IPS-NIHi7 (cell line): ENCODE measurements at regions not wholly inside any gene's neighbourhood (a gene's known extent, or its start where the extent isn't known, plus 50 kb on each side); places are given as distances from the start of the nearest gene placed in this dataset.
"Not testable (repeated sequence)": the region's sequence is repeated elsewhere in the genome, so short reads cannot be mapped to it uniquely, and the experiment has no call there.

Source experiments
- DNase-seq: peaks from one replicate; pipeline ENCODE4 v3.0.0; 2012; ENCODE audit warnings: mixed read lengths; ENCODE audit errors: extremely low spot score

DNA sequence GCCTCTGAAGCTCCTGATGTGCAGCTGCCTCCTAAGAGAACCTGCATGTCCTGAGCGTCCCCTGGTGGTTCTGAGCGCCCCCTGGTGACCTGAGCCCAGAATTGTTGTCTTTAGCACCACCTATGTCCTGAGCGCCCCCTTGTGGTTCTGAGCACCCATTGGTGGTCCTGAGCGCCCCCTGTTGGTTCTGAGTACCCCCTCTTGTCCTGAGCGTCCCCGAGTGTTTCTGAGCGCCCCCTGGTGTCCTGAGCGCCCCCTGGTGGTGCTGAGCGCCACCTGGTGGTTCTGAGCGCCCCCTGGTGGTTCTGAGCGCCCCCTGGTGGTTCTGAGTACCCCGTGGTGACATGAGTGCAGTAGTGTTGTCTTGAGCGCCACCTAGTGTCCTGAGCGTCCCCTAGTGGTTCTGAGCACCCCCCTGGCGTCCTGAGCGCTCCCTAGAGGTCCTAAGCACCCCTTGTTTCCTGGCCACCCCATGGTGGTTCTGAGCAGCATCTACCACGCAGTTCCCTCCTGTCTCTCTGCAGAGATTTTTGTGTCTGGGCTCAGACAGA, 782.5 kb downstream of the TMEM121 start:
- peak; percentile 9 for DNase-seq

DNA sequence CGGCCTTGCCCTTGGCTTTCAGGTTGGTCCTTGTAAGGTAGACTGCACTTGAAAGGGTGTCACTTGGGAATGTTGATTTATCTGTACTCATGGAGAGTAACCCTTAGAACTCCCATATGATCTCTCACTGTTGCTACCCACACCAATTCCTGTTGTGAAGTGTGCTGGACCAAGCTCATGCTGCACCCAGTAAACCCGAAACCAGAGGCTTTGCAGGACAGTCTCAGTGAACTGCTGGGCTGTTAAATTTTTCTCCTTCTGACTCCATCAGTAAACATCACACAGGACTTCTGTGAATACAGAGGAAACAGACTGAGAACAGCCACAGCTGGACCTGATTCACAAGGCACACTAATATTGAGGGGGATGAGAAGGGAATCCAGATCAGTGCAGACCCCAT, 783.0 kb downstream of the TMEM121 start:
- no peak for DNase-seq

DNA sequence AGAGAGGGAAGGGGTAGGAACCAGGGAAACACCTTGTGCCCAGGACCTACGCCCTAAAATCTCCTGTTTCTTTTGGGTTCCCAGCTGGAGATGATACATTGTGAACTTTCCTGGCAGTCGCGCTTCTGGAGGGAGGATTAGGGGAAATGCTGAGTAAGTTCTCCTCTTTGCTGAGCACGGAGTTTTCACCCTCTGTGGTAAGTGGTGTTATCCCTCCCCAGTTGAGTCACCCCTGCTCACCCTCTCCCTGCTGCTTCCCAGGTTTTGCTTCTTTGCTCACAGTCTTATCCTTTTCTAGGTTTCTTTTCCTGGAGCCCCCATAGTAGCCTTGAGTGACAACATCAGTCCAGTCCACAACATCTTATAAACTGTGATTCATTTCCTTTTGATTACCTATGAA, 789.1 kb downstream of the TMEM121 start:
- DNase-seq, result no peak

DNA sequence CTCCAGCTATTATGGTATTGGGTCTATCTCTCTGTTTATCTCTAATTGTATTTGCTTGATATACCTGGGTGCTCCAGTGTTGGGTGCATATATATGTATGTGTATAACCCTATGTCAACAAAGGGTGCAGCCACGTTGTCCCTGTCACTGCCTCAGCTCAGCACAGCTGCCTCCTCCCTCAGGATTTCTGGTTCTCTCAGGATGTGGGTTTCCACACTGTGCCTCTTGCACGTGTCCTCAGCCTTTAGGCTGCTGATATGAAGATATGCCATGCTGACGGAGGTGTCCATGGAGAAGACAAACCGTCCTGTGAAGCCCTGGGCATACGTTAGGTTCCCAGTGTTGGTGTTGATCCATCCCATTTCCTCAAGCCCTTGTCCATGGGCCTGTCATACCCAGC, 791.2 kb downstream of the TMEM121 start:
- no peak for DNase-seq

DNA sequence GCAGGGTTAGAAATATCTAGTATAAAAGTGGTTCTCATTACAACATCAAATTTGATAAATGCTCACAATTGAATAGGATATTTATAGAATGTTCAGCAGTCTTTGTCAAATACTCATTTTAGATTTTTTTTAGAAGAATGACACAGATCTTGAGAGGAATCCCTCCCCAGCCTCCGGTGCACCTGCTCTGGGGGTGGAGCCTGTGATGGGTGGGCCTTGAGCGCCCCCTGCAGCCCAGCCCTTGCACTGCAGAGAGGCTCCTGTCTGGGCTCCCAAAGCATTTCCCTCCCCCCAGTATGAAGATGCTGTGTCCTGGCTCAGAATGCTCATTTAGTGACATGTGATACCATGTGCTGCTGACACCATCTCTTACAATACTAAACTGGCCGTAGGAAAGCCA, 792.3 kb downstream of the TMEM121 start:
- DNase-seq, result no peak

DNA sequence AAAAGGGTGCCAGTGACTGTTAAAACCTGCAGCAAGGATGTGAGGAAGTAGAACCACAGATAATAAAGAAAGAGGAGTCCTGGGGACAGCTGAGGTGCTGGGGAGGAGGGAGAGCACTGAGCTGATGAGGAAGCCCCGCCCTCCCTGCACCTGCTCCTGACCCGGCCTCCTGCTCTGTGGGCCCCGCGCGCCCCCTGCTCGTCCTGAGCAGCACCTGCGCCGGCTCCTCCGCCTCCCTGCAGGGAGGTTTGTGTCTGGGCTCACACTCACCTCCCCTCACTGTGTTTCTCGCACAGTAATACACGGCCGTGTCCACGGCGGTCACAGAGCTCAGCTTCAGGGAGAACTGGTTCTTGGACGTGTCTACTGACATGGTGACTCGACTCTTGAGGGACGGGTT, 797.6 kb downstream of the TMEM121 start:
- DNase-seq, result not testable (repeated sequence)

DNA sequence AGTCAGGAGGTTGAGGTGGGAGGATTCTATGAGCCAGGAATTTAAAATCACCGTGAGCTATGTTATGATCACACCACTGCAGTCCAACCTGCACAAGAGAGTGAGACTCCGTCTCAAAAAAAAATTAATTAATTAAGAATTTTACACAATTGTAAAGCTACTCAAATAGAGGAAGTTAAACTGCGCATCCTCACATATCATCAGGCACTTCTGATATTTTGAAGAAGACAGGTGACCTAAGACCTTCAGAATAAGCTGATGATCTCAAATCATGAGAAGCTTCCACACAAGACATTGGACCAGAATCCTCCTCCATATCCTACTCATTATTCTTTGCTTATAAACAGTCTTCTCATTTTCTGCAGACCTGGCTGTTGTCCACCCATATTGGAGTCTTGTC, 800.9 kb downstream of the TMEM121 start:
- DNase-seq, result no peak

DNA sequence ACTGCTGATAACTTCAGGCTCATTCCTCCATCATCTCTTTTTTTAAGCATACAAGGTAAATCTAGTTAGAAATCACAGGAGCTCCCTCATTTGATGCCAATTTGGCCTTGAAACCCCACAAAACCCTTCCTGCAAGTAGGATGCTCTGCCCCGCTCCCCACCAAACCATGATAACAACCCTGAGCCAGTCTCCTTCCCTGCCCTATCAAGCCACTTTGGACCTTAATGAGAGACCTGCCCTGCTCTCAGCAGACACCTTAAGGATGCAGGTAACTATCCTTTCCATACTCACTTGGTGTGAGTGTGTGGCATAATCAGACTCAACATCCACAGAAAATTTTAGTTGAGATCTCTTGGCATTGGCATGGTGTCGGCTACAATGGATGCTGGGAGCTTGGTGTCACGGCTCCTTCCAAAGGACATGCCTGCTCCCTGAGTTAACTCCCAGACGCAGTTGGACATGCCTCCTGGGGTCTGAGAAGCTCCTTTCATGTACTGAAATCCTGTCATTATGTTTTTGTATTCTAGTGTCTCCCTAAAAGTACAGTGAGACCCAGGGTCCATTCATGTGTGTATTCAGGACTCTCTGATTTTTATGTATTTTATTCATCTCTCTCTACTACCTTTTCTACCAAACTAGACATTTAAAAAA, 801.4 kb downstream of the TMEM121 start:
- not testable (repeated sequence) for DNase-seq

DNA sequence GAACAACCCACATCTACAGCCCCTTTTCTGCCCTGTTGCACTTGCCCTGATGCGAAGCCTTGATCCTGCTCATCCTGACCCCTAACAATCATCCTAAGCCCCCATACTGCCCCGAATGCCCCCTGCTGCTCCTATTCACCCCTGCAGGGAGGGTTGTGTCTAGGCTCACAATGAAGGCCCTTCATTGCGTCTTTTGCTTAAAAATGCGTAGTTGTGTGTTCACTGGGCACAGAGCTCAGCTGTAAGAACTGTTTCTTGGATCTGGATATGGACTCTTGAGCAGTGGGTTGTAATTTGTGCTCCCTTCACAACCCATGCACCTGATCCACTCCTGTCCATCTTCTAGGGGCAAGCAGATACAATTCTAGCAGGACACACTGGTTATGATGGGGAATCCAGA, 802.9 kb downstream of the TMEM121 start:
- DNase-seq, result not testable (repeated sequence)

DNA sequence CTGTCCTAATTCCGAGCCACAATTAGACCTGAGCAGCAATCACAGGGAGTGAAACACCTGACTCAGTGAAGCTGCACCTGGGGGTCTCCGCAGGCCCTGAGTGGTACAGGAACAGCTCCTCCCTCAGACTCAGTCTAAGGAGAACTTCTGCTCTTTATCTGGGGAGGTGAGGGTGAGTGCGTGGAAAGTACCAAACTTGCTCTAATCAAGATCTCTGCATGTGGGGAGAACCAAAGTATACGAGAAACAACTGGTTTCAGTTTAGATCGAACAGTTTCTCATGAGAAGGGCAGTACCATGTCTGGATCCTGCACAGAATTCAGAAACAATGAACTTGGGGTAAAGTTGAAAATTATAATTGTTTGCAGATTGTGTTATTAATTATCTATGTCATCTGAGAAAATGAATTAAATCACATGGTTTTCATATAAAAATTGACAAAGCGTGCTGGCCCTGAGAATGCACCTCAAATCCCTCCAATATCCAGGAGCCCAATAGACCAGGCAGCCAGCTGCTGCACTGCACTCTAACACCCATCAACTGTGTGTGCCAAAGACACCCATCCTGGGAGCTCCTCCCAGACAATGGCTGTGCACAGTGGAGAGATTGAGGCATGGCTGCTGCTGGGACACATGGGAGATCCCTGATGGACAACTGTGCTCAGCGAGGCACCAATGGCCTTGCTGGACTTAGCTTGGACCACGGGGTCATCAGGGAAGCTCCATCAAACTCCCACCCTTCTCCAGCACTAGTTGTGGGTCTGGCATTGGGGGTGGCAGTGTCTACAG, 803.8 kb downstream of the TMEM121 start:
- DNase-seq, result not testable (repeated sequence)

DNA sequence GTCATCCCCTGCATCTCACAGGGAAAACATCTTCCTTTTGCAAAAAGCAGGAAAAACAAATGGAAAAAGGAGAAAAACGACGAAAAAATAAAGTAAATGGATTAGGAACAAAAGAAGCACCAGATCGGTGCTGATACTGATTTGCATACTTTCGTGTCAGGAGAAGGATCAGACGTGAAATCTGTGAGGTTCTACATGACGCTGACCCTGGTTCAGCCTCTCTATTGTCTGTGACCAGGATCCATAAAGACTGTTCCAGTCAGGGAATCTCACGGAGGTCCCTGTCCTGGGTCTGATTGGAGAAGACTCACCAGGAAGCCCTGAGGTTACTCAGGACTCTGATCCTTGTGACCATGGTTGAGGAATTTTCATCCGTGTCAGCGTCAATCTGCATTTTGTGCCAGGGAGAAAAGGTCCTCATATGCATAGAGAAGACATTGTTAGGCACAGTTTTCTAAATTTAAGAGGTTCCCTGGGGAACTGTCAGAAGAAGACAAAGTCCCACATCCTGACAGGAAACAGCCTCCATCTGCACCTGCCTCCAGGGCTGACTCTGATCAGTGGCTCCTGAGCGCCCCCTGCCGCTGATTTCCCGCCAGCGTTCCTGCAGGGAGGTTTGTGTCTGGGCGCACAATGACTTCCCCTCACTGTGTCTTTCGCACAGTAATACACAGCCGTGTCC, 808.2 kb downstream of the TMEM121 start:
- not testable (repeated sequence) for DNase-seq

DNA sequence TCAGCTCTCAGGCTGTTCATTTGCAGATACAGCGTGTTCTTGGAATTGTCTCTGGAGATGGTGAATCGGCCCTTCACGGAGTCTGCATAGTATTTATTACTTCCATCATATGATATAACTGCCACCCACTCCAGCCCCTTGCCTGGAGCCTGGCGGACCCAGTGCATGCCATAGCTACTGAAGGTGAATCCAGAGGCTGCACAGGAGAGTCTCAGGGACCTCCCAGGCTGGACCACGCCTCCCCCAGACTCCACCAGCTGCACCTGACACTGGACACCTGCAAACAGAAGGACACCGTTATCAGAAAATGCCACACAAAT, 808.7 kb downstream of the TMEM121 start:
- DNase-seq, result not testable (repeated sequence)

DNA sequence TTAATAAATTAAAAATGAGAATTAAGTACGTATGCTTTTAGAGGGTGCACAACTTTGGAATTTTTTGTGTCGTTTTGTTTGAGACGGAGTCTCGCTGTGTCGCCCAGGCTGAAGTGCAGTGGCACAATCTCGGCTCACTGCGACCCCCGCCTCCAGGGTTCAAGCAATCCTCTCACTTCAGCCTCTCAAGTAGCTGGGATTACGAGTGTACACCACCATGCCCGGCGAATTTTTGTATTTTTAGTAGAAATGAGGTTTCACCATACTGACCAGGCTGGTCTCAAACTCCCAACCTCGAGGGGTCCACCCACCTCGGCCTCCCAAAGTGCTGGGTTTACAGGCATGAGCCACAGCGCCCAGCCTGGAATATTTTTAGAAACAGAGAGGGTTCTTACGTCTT, 812.4 kb downstream of the TMEM121 start:
- DNase-seq, result not testable (repeated sequence)

DNA sequence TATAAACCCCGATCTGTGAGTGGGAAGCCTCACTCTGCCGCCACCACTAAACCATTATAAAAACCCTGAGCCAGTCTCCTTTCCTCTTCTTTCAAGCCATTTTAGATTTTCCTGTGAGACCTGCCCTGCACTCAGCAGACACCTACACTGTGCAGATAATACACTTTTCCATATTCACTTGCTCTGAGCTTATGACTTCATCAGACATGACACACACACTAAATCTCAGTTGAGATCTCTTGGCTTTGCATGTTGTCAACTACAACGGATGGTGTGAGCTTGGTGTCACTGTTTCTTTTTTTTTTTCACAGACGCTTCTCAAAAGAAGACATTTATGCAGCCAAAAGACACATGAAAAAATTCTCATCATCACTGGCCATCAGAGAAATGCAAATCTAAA, 814.3 kb downstream of the TMEM121 start:
- not testable (repeated sequence) for DNase-seq

DNA sequence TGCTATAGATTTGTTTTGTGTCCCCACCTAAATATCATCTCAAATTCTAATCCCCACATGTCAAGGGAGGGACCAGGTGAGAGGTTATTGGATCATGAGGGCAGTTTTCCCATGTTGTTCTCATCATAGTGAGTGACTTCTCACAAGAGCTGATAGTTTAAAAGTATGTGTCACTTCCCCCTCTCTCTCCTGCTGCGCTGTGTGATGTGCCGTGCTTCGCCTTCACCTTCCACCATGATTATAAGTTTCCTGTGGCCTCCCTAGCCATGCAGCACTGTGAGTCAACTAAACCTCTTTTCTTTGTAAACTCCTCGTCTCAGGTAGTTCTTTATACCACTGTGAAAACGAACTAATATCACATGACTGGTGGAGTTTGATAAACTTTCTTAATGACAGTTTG, 814.8 kb downstream of the TMEM121 start:
- not testable (repeated sequence) for DNase-seq

DNA sequence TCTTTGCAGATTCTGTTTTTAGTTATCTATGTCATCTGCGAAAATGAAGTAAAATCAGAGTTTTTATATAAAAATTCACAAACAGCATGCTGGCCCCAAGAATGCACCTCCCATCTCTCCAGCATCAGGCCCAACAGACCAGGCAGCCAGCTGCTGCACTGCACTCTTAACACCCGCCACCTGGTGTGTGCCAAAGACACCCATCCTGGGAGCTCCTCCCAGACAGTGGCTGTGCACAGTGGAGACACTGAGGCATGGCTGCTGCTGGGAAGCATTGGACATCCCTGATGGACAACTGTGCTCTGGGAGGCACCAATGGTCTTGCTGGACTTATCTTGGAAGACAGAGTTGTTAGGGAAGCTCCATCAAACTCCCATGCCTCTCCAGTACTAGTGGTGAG, 817.2 kb downstream of the TMEM121 start:
- DNase-seq, result no peak

DNA sequence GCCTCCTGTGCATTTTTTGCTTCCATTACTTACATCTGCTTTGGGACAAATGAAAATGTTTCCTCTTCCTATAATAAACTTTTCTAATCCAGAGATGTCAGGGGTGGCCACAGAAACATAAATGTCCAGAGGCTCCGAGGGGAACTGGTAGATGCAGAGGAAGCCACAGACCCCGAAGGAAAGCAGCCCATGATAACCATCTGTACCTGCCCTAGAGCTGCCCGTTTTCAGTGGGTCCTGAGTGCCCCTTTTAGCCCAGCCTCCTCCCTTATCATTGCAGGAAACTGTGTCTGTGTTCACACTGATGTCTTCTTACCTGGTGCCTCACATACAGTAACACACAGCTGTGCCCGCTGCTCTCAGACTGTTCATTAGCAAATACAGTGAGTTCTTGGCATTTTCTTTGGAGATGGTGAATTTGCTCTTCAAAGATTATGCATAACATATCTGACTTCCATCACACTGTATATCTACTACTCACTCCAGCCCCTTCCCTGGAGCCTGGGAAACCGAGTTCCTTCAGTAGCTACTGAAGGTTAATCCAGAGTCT, 817.8 kb downstream of the TMEM121 start:
- not testable (repeated sequence) for DNase-seq

DNA sequence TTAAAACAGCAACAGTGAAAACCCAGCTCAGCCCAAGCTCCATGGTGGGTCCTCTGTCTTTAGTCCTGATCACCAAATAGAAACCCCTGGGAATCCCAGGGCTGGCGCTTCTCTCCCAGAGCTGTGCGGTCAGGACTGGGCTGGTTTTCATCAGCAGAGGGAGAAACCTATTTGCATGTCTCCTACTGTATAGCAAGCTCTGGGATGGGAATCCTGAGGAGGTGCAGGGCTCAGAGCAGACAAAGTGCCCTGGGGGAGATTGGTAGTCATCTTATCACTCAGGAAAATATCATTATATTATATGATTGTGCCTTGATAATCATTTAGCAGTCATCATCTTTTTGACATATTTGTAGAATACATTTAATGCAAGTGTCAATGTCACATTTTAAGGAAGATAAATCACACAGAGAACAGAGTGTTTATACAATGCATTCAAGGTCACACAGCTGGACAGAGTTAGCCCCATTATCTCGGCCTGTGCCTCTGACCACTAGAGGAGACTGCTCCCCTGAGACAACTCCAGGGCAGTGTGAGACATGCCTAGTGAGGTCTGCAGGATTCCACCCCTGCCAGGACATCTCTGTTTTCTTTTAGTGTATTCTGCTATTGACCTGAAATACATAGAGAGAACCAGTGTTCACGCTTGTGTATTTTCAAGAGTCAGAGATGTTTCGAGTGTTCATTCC, 818.6 kb downstream of the TMEM121 start:
- DNase-seq, result not testable (repeated sequence)

DNA sequence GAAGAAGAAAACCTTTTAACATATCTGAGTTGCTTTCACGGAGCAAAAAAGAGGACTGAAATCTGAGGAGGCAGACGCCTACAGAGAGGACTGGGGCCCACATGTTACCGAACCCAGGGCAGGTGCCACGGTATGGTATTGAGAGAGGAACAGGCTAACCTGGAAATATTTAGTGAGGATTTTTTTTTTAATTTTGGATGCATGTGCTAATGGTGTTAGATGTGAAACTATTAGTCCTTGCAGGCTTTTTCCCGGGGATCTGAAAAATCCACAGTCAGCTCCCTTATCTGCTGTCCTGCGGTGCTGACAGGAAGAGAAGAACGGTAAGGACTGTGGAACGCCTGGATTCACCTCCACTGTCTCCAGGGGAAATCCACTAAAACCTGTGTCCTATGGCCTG, 819.7 kb downstream of the TMEM121 start:
- no peak for DNase-seq

DNA sequence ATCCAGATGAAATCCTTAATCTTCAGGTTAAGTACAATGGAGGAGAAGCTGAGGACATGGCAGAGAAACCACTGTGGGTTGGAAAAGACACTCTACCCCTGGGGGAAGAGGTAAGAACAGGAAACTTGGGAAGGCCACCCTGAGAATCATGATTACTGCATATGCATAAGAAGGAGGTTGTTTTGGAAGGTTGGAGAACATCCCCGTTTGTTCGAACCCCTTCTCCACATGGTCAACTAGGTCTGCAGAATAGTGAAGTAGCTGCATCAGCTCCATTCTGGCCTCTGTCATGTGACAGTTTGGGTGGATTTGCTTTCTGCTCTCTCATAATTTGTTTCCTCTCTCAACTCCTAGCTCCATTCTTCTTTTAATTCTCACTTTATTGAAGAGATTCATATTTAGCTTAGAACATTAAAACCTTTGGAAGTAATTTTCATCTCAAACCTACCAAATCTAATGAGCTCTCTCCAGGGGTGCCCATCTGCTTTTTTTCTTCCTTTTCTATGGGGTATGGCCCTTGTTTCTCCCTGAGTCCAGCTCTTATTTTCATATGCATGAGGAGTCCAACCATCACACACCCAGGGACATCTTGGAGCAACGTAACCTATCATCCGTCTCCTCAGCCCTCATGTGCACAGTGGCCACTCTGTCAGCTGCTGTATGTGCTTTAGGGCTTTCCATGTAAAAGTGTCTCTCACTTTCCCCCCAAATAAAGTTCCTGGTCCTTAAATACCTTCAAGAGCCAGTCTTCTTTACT, 820.3 kb downstream of the TMEM121 start:
- no peak for DNase-seq

DNA sequence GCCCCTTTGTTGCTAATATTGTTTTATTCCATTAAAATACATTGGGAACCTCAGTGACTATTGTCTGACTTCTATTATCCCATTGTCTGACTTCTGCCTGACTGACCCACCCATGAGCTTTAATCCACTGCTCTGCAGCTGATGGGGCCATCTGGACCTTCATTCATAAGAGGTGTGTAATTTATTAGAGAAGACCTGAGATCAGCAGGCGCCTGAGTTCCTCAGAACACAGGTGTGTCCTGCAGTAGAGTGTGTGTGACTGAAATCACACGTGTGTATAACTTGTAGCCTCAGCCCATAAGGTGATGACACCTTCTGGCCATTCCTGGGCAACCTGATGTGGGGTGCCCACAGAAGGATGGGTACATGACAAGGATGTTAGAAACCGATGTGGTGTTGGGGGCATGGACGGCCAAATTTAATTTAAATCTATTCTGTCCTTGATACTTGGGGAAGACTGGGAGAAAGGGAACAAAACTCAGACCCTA, 821.0 kb downstream of the TMEM121 start:
- no peak for DNase-seq
